GM18498 (cell line): ENCODE measurements at regions not wholly inside any gene's neighbourhood (a gene's known extent, or its start where the extent isn't known, plus 50 kb on each side); places are given as distances from the start of the nearest gene placed in this dataset.
"Not testable (repeated sequence)": the region's sequence is repeated elsewhere in the genome, so short reads cannot be mapped to it uniquely, and the experiment has no call there.

Experiments
- ATAC-seq: cut with Tn5 transposase; IDR thresholded peaks from one replicate; pipeline ENCODE4 v1.9.1; 2021; ENCODE audit warnings: mild to moderate bottlenecking, moderate library complexity; ENCODE audit not compliant: unreplicated experiment

DNA sequence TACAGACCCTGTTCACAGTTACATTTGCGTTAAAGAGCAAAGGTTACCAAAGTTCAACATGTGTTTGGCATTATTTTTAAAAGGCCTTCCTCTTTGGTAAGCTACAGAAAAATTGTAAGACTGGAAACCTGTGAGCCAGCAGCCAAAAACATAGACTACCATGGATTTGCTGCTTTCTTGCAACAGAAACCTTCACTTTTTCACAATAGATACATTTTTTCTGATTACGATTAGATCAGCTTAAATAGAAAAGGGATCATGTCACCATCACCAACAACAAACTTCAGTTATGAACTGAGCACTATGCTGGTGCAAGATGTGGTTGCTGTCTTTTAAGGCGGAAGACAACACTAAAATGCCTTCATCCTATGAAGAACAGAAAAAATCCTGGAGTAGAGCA, 112.3 kb upstream of the MARCKS start:
- ATAC-seq, result no peak

DNA sequence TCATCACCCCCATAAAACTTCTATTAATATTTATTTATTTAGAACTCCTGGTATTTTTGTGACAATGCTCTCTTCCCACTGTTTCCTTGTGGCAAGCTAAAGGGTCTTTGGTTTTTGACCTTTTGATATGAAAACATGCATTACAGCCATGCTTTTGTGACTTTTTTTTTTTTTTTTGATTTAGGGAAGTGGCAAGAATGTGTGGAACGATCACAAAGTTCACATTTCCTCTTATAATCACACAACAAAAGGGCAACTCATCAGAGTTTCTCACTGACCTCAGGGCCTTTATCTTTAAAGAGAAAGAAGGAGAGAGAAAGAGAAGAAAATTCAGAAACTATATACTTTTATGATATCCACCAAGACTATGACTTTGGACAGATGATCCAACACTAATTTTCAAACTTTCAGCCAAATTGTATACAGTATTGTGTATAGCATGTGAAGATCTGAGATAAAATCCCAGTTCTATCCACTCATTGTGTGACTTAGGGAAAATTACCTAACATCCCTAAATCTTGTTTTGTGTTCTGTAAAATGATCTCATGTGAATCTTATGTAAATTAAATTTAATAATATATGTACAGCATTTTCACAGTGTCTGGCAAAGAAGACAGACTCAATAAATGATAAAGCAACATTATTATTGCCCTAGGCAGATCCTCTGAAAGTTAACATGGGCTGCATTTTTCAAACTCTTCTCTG, 106.8 kb upstream of the MARCKS start:
- ATAC-seq, result no peak

DNA sequence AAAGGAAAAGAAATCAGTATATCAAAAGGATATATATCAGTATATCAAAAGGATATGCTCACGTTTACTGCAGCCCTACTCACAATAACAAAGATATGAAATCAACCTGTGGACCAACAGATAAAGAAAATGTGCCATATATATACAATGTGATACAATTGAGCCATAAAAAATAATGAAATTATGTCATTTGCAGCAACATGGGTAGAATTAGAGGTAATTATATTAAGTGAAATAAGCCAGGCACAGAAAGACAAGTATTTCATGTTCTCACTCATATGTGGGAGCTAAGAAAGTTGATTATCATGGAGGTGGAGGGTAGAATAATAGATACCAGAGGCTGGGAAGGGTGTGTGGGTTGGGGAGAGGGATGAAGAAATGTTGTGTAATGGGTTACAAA, 102.9 kb upstream of the MARCKS start:
- no peak for ATAC-seq

DNA sequence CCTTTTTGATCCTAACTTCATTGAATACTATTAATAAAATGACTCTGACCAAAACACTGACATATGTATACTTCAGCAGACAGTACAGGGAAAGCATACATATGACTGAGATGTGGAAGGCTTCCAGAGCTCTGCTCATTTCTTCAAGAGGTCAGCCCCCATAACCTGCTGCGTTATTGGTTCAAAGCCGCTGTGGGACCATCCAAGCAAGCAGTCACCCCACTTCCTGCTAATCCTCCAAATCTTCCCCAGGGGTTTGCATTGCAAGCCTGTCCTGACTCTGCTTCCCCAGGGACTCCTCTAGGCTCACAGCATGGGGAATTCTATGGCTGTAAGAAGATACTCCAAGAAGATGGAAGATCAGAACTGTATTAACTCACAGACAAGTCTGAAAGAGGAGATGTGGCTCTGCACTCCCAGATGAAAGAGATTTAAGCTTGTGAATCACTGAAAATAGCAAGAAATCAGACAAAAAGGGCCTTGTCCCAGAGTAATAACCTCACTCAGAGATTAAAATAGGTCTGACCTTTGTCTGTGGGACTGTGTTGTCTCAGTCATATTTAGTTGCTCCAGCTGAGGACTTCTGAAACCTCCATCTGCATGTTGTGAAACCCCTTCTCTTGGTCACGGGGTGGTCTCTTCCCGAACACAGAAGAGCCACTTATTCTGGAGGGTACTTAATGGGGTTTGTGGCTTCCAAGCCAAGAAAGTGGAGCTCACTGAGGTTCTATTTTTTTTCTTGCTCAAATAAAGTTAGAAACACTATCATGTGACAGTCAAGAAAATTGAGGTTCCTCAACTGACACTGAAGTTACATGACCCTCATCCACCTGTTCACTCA, 101.5 kb upstream of the MARCKS start:
- peak; percentile 71 for ATAC-seq

DNA sequence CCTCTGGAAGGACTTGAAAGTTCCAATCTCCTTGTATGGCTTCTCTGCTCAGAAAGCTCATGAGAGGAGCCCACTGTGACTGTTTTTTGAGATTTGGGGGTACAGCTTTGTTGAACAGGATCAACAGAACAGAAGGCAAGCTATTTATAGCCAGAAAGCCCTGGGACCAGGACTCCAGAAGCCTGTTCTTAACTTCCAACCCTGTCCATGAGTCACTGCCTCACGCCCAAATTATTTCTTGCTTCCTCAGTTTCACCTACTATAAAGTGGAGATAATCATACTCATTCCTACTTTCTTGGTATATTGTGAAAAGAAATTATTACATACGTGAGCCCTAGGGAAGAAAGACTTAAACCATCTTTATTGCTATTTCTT, 100.9 kb upstream of the MARCKS start:
- ATAC-seq, result no peak

DNA sequence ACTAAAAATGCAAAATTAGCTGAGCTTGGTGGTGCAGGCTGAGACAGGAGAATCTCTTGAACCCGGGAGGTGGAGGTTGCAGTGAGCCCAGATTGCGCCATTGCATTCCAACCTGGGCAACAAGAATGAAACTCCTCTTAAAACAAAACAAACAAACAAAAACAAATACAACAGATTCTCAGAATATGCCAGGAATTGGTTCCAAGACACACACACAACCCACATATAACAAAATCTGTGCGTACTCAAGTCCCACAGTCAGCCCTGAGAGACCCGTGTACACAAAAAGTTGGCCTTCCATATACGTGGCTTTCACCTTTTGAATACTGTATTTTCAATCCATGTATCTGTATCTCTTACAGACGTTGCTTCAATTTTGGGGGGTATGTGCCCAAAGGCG, 98.9 kb upstream of the MARCKS start:
- no peak for ATAC-seq

DNA sequence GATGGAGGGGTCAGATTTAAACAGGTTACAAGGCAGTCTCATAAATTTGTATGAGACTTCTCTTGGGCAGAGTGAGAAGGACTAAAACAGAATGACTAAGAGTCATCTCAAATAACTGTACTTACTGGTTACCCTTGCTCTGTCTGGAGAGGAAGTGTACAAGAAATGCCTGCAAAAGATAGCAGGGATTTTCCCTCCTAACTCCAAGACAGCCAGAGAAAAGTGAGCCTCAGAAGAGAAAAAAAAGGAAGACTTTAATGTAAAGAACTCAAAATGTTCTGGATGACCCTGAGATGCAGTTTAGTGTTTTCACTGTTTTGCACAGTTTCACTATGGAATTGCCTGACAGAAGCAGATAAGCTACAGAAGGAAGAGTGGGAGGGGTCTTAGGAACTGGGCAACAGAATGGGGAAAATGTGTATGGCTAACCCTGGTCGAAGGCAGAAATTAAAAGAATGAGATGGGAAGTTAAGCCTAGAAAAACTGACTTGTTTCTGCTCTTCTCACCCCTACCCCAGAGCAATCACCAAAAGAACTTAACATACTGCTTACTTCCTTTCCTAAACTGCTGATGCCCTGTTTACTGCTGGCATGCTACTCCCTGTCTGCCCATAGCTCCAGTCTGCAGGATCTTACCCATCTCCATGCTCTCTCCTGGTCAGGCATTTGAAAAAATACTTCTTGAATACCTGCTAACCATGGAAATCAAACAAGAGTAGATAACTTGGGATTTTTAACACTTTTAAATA, 98.1 kb upstream of the MARCKS start:
- peak; percentile 30 for ATAC-seq

DNA sequence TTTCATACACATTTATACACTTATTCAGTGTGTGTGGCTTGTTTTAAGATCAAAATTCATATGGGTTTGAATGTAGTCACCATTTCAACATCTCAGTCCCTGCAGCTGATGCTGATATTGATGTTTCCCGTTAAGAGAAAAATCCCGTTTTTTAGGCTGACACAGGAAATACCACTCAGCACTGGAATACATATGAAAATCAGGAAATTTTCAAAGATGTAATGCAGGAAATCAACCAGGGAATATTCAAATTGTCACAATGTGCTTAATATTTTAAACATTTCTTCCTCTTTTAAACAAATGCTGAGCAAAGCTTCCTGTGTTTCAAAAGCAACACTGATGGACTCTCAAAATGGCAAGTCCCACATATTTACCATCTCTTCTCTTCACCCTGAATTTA, 94.5 kb upstream of the MARCKS start:
- ATAC-seq, result no peak

DNA sequence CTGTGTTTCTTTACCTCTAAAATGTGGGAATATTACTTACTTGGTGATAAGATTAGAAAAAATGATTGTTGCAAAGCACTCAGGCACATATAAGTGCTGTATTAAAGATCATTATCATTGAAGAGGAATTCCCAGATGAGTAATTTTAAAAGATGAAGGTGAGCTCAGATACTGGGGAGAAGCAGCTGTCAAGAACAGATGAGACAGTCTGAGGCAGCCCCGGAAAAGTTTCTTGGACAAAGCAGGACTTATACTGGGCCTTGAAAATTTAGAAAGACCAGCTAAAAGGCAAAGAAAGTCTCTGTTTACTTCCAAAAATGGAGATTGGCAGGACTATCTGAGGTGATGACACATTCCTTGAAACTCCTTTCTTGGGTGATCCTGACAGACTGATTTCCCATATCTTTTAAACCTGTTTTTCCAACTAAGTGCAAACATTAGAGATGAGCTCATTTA, 93.8 kb upstream of the MARCKS start:
- no peak for ATAC-seq

DNA sequence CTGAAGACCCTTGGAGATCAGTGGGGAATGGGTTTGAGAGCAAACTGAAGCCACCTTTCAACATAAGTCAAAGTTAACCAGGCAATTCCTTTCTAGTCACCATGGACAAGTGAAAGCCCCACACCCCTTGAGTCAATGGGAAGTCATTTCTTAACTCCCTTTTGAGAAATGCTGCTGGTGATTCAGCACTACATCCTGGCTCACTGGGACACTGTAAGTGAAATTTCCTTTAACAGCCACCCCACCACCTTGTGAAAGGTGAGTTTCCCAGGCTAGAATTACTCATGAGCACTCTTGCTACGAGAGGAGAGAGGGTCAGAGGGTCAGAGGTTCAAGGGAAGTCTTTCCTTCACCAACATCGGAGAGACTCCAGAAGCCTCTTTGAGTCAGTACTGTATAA, 93.3 kb upstream of the MARCKS start:
- ATAC-seq, result peak; percentile 58

DNA sequence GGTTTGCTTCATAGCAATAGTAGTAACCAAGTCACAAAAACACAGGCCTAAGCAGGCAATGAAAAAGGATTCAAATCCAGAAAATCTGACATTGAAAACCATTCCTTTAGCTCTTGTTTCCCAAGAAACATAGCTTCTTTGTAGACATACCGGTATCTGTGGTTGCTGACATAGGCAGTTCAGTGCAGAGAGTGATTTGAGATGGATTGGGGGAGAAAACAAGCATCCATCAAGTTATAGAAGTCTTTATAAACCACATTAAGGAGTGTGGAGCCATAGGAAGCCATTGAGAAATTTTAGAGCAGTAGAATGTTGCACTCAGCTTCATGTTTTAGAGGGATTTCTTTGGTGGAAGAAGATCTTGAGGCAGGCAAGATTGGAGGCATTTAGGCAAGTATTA, 91.2 kb upstream of the MARCKS start:
- ATAC-seq, result no peak

DNA sequence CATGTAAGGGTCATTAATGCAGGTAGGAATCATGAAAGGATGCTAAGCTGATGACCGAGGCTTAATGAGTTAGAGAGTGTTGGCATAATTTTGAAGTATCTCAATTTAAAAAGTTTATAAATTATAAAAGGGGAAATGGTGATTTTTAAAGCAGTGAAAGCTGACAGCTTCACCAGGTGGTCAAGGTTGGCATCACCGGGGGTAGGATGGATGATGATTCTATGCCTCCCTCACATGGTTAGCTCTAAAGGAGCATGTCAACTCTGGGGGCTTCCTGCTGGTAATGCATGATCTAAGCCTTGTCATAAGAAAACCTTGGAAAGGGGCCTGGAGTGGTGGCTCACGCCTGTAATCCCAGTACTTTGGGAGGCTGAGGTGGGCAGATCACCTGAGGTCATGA, 89.2 kb upstream of the MARCKS start:
- no peak for ATAC-seq

DNA sequence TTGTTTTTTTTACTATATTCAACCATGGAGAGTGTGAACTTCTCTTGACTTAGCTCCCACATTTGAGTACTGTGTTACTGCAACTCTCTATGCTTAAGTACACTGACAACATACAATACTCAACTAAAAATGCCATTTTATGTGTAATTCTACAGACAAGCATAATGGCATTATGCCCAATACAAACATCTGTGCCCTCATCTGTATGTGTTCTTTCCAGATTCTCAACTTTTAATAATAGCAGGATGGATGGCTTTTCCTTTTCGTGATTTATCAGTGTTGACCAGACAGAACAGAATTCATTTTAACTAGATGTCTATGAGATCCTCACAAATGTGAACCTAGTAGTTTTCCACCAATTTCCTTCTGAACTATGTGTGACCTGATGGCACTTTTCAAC, 84.2 kb upstream of the MARCKS start:
- ATAC-seq, result no peak

DNA sequence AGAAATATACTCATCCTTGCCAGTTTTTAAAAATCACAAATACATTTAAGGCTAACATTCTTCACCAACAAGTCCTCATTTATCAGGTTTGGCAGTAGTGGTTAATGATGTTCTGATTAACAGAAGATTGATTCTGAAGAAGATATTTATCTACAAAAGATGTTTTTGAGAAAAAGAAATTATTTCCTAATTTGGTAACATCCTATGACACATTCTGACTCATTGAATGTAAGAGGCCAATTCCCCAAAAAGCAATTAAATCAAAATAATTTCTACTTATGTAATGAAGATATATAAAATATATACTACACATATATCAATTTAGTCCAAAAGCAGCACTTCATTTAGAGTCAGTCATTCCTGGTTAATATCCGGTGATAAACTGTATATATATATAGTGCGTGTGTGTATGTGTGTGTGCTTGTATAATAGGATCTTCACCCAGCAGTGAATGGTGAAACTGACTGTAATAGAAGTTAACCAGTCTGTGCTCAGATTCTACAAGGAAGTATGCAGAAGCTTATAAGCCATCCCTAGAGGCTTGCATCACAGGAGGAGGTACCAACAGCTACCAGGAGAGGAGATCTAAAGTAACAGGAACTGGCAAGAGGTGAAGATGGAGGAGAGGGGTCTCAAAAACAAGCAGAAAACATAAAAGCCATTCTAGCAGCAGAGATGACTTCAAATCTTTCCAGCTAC, 82.9 kb upstream of the MARCKS start:
- no peak for ATAC-seq

DNA sequence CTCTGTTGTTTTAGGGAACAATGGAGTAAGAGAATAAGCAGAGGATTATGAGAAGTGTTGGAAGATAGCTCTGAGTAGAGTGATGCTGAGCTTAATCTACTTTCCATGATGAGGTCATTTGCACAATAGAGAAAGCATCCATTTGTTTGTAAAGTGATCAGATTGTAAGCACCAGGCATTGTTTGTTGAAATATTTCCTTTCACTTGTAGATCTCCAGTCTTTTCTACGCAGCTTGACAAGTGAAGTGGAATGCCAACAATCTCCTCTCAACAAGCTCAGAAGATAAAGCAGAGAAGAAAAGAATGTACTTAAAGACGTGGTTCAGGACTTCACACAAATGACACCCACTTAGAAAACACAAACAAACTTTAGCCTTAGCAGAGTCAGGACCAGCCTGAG, 80.1 kb upstream of the MARCKS start:
- no peak for ATAC-seq

DNA sequence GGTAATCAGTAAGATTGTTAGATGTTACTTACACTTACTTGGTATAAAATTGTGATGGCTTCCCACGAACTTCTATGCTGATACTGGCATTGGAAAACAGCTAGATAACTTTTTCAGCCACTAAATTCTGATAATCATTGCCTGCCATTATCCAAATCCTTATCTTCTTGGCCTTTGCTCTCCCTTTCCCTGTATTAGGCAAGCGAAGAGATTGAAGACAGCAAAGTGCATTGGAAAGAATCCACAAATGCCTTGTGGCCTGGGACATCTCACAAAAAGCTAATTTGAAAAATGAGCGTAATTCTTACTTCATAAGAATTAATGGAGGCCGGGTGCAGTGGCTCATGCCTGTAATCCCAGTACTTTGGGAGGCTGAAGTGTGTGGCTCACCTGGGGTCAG, 79.5 kb upstream of the MARCKS start:
- no peak for ATAC-seq

DNA sequence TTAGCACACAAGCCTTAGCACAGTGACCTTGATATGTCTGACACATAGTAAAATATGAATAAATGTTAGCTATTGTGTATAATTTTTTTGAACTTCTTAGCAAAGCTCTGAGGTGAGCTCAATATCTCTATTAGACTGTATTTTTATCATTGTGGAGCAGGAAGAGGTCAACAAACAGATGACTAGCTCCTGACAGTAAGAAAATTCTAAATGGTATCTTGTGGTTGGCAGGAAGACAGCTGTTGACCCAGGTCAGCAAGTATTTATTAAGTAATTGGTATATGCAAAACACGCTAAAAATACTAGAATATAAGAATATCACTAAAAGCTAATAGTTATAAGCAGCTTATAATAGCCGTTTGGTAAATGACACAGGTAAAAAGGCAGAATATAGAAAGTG, 77.5 kb upstream of the MARCKS start:
- ATAC-seq, result no peak

DNA sequence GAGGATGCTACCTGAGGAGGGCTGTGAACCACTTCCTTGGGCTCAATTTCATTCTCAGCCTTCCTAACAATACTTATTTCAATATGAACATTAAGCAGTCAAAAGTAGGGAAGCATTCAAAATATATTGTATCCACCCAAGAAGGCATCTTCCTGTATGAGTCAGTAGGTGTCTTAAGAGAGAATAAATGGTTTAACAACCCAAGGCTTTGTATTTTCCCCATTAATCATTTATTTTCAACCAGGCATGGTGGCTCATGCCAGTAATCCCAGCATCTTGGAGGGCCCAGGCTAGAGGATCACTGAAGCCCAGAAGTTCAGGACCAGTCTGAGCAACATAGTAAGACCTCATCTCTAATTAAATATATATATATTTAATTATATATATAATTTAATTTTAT, 74.5 kb upstream of the MARCKS start:
- ATAC-seq, result no peak

DNA sequence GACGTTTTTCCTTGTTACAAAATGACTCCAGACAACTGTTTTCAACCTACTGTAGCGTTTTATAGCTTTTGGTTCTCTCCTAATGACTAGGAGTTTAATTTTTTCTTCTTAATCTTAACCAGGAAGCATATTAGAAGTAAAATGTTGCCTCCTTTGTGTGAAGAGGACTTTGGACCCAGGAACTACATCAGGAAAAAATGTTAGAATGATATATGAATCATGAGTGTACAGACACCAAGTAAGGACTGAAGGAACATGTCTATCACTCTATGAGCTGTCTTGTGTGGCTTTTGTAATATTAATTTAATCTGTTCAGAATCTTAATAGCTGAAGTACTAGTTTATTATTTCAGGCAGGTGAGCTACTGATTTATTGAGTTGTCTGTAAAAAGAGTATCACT, 71.0 kb upstream of the MARCKS start:
- no peak for ATAC-seq

DNA sequence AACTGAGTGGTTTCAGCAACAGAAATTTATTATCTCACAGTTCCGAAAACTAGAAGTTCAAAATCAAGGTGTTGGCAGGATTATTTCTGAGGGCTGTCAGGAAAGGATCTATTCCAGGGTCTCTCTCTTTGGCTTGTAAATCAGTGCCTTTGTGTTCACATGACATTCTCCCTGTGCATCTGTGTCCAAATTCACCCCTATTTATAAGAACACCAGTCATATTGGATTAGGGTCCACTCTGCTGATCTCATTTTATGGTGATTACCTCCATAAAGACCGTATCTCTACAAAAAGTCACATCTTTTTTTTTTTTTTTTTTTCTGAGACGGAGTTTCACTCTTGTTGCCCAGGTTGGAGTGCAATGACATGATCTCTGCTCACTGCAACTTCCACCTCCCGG, 68.6 kb upstream of the MARCKS start:
- no peak for ATAC-seq

DNA sequence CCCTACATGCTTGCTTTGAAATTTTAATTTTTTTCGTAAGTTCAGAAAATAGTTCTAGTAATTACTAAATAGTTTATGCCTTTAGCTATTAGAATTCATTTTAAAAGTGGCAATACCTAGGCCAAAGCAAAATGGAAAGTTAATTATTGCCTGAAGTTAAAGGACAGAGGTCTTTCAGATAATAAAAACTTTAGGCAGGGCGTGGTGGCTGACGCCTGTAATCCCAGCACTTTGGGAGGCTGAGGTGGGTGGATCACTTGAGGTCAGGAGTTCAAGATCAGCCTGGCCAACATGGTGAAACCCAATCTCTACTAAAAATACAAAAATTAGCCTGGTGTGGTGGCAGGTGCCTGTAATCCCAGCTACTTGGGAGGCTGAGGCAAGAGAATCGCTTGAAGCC, 65.9 kb upstream of the MARCKS start:
- ATAC-seq, result not testable (repeated sequence)
